ENCODE measurements at regions not wholly inside any gene's neighbourhood (a gene's known extent, or its start where the extent isn't known, plus 50 kb on each side); places are given as distances from the start of the nearest gene placed in this dataset.

GRCh38 chrX:145949056-145949455, 131.4 kb downstream of the SLITRK2 start:
- intact Hi-C loops (cut with micrococcal nuclease): no loop called here
- CTCF ChIA-PET: no interaction called here

GRCh38 chrX:145953628-145954027, 136.0 kb downstream of the SLITRK2 start:
- no peaks in the 10 kb centered on the region for H4K20me1 ChIP-seq (ENCODE audit: low read length)
- TF ChIP-seq EZH2phosphoT487 (IDR thresholded peaks at IDR 0.05; ENCODE audit: borderline replicate concordance, low read length) (no peak), EZH2 (IDR thresholded peaks at IDR 0.05; ENCODE audit: low read length, unreplicated experiment) (no peak), CTCF (conservative IDR thresholded peaks at IDR 0.05; ENCODE audit: low read depth, low read length) (no peak)
- H3K27me3 ChIP-seq (ENCODE audit: low read length): no peaks in the 10 kb centered on the region
- no peak for DNase-seq
- no peak overlapping the region for H3K4me2 ChIP-seq (ENCODE audit: low read length)
- ATAC-seq: no peak
- ChIA-PET POLR2A (ENCODE audit: unreplicated experiment) (no interaction called here), CTCF (no interaction called here)
- H3K9me3 ChIP-seq (ENCODE audit: low read length): no peaks in the 10 kb centered on the region; the same call in 1 of the 2 replicates
- BruUV-seq (replicated peaks): no TSS peak
- H3K9me2 ChIP-seq (replicated peaks; ENCODE audit: low read length): no peaks in the 10 kb centered on the region
- H3K36me3 ChIP-seq (ENCODE audit: low read depth, low read length): no peaks in the 10 kb centered on the region
- no peak overlapping the region for H2AFZ ChIP-seq (ENCODE audit: low read length)
- no peaks in the 10 kb centered on the region for H3F3A ChIP-seq (ENCODE audit: low read length, unreplicated experiment)
- intact Hi-C loops (cut with micrococcal nuclease): no loop called here
- H3K4me3 ChIP-seq (ENCODE audit: low read length): no peak overlapping the region
- no peaks in the 10 kb centered on the region for H3K79me2 ChIP-seq (ENCODE audit: low read length)
- no peak overlapping the region for H3K27ac ChIP-seq (ENCODE audit: low read length)
- no peaks in the 10 kb centered on the region for H3K4me1 ChIP-seq (ENCODE audit: insufficient read depth, low read length)
- H3K9ac ChIP-seq (ENCODE audit: low read length): no peak overlapping the region

More at GRCh38 chrX:145949056-145949455, 131.4 kb downstream of the SLITRK2 start:
- no TSS peak for BruUV-seq (replicated peaks)
- no peaks in the 10 kb centered on the region for H3F3A ChIP-seq (ENCODE audit: low read length, unreplicated experiment)
- no peaks in the 10 kb centered on the region for H3K9me2 ChIP-seq (replicated peaks; ENCODE audit: low read length)
- H2AFZ ChIP-seq (ENCODE audit: low read length): no peak overlapping the region
- TF ChIP-seq EZH2 (IDR thresholded peaks at IDR 0.05; ENCODE audit: low read length, unreplicated experiment) (no peak), EZH2phosphoT487 (IDR thresholded peaks at IDR 0.05; ENCODE audit: borderline replicate concordance, low read length) (no peak)
- no peaks in the 10 kb centered on the region for H3K27me3 ChIP-seq (ENCODE audit: low read length)
- POLR2A ChIA-PET (ENCODE audit: unreplicated experiment): no interaction called here
- no peak overlapping the region for H3K4me3 ChIP-seq (ENCODE audit: low read length)
- H3K27ac ChIP-seq (ENCODE audit: low read length): no peak overlapping the region
- no peak for DNase-seq
- H3K79me2 ChIP-seq (ENCODE audit: low read length): no peaks in the 10 kb centered on the region
- H3K9me3 ChIP-seq (ENCODE audit: low read length): no peaks in the 10 kb centered on the region; the same call in 1 of the 2 replicates
- no peak overlapping the region for H3K9ac ChIP-seq (ENCODE audit: low read length)
- H3K36me3 ChIP-seq (ENCODE audit: low read depth, low read length): no peaks in the 10 kb centered on the region
- H3K4me2 ChIP-seq (ENCODE audit: low read length): no peak overlapping the region
- no peaks in the 10 kb centered on the region for H3K4me1 ChIP-seq (ENCODE audit: insufficient read depth, low read length)
- H4K20me1 ChIP-seq (ENCODE audit: low read length): no peaks in the 10 kb centered on the region
- ATAC-seq: no peak

GRCh38 chrX:145990051-145990450, 172.4 kb downstream of the SLITRK2 start:
- no peaks in the 10 kb centered on the region for H3K36me3 ChIP-seq (ENCODE audit: low read depth, low read length)
- no peaks in the 10 kb centered on the region for H3K9me2 ChIP-seq (replicated peaks; ENCODE audit: low read length)
- H3K27ac ChIP-seq (ENCODE audit: low read length): no peak overlapping the region
- no peaks in the 10 kb centered on the region for H4K20me1 ChIP-seq (ENCODE audit: low read length)
- ChIA-PET CTCF (no interaction called here), POLR2A (ENCODE audit: unreplicated experiment) (no interaction called here)
- no peak overlapping the region for H2AFZ ChIP-seq (ENCODE audit: low read length)
- H3K9ac ChIP-seq (ENCODE audit: low read length): no peak overlapping the region
- no peaks in the 10 kb centered on the region for H3K79me2 ChIP-seq (ENCODE audit: low read length)
- intact Hi-C loops (cut with micrococcal nuclease): no loop called here
- H3K4me2 ChIP-seq (ENCODE audit: low read length): no peak overlapping the region
- no peaks in the 10 kb centered on the region; the same call in 1 of the 2 replicates for H3K9me3 ChIP-seq (ENCODE audit: low read length)
- no peaks in the 10 kb centered on the region for H3K27me3 ChIP-seq (ENCODE audit: low read length)
- no peak for ATAC-seq
- TF ChIP-seq CTCF (conservative IDR thresholded peaks at IDR 0.05; ENCODE audit: low read depth, low read length): no peak
- no peak for TF ChIP-seq EZH2phosphoT487 (IDR thresholded peaks at IDR 0.05; ENCODE audit: borderline replicate concordance, low read length)
- no peak for TF ChIP-seq EZH2 (IDR thresholded peaks at IDR 0.05; ENCODE audit: low read length, unreplicated experiment)
- no peak overlapping the region for H3K4me3 ChIP-seq (ENCODE audit: low read length)
- no peaks in the 10 kb centered on the region for H3F3A ChIP-seq (ENCODE audit: low read length, unreplicated experiment)
- no peak for DNase-seq
- BruUV-seq (replicated peaks): no TSS peak
- no peaks in the 10 kb centered on the region for H3K4me1 ChIP-seq (ENCODE audit: insufficient read depth, low read length)
